ENCODE measurements at regions not wholly inside any gene's neighbourhood (a gene's known extent, or its start where the extent isn't known, plus 50 kb on each side); places are given as distances from the start of the nearest gene placed in this dataset.

DNA sequence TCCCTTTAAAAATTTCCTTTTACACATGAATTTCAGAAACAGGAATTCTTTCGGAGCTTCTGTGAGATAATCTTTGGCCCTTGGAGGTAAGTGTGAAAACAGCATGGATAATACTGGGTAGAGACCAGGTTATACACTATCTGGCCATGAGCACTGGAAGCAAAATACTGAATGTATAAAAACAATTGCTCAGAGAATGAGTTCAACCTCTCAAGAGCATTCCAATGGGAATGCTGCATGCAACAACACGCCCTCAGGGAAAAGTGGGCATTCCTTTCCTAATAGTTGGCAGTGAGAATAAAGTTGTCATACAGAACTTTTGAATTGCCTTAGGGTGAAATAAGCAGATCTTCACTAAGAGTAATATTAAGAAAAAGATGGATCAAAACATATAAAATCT is 574.8 kb upstream of the DIPK2B start:
- DNase-seq (ENCODE audit: low read depth in 2 of 2): no peak

DNA sequence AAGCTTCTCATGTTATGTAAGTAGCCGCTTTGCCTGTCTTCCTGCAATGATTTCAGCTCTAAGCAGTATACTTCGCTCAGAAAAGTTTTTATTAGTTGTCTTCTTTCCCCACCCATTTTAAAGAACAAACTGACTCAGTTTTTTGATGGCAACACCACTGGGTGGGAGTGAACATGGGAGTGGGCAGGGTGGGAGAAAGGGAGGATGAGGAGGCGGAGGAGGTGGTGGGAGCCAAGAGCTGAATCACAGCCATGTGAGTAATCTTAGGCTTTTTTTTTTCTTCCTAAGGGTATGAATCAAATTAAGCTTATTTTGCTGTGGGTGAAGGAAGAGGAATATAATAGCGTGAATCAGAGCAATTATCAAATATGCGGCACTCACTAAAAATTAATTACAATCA is 574.3 kb upstream of the DIPK2B start:
- no peak for DNase-seq (ENCODE audit: low read depth in 2 of 2)

DNA sequence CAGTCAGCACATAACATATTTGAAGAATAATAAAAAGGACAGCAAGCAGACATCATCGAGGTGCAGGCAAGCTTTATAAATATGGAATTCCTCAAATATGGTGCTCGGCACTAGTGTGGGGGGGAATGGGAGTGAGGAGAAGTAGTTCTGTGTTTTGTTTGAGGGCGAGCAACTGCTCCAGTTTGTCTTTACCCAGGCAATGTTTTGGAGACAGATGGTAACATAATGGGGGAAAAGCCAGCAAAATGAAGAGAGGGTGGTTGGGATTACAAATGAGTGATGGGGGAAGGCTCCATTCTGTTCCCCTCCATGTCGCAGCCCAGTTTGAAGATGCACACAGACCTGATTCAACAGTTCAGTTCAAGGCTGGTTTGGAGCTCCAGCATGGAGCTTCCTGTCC is 572.9 kb upstream of the DIPK2B start:
- DNase-seq (ENCODE audit: low read depth in 2 of 2): no peak

DNA sequence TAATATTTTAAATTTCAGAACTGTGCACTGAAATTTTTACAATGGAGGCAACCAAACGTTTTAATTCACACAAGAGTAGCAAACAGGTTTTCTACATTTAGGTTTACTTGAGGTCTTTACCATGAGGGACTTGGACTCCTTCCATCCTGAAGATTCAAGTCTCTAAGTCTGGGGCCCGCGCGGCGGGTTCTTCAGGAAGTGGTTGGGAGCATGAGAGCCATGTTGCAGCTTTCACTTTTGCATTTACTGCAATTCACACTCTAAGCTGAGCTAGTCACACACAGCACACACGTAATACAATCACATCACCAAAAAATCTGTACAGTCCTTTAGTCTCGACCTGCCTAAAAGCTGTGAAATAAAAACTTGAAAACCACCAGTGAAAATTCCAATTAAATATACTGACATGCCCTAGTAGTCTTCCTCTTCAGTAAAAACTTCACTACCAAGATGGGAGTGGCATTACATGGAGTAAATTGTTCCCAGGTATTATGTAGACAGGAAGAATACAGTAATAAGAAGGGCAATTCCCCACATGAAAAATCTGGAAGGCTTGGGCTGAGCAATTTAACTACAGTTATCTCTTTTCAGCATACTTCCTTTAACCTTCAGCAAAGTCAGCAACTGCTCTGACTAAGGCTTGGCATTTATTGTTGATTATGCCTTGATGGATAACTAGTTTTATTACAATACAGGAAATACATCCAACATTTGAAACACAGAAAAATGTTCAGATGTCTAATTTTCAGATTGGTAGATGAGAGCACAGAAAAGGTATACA is 571.1 kb upstream of the DIPK2B start:
- DNase-seq (ENCODE audit: low read depth in 2 of 2): peak in 1 of 2 donors; percentile 36

DNA sequence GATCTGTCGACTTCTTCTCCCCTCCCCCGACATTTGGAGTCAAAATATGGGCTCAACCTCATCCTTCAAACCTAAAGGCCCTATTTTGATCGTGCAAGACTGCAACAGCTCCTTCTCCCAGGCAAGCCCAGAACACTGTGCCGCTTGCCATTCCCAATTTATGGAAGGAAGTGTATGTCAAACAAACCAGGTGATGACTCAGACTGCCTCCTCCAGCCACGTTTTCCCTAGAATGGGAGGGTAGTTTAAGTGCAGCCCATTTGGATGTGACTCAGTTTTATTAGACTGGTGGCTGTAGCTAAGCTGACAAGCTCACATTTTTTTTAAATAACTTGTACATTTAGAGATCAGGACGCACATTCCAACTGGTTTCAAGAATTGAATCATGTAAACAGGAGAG is 570.4 kb upstream of the DIPK2B start:
- DNase-seq (ENCODE audit: low read depth in 2 of 2): no peak

DNA sequence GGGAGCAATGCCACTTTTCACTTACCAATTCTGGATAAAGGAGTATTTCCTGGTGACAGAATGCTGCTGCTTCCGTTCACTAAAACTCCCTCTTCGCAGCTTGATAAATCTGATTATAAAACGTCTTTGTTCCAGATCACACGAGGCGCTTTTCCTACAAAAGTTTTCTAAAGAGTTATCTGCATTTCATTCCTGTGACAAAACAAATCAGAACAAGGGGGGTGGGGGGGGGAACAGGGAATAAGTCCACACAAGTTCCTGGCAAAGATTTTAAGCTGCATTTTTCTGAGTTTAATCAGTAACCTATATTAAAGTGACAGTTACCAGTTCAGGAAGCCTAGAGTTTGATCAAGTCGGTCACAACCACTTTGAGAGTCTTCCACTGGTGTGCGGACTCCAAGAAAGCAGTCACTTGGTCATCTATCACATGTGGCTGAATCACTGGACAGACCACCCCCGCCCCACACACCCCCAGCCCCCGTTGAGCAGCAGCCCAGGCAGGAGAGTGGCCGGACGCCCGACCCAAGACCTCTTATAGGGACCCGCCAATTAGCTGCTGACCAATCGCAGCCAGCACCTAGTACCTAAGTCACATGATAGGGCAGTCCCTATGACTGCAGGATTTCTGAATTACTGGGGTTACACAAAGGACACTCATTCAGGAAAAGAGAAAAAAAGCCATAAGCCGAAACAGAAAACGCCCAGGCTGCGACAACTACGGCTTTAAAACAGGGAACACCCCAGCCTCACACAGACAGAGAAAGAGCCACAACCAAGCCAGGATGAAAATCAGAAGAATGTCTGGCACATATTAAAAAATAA is 569.3 kb upstream of the DIPK2B start:
- peak in 1 of 2 donors; percentile 28 for DNase-seq (ENCODE audit: low read depth in 2 of 2)

DNA sequence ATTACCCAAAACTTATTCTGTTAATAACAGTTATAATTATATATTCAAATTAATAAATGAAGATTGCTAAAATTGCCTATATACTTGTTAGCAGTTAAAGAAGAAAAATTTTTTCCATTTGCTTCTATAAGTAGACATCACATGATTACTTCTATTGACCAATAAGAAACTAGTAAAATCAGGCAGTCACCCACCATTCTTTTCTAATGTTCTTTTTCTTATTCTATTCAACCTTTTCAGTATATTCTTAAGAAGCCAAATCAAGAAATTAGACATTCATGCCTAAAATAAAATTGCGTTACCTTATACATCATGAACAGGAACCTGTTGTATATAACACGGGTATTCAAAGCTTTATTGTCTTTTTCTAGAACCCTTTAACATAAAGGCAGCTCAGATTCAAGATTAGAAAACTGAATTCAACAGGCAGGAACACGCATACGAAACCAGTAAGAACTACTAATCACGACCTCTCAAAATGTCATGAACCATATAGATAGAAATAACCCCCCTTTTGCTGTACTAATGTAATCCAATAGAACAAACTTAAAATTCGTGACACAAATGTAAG is 568.1 kb upstream of the DIPK2B start:
- no peak for DNase-seq (ENCODE audit: low read depth in 2 of 2)

DNA sequence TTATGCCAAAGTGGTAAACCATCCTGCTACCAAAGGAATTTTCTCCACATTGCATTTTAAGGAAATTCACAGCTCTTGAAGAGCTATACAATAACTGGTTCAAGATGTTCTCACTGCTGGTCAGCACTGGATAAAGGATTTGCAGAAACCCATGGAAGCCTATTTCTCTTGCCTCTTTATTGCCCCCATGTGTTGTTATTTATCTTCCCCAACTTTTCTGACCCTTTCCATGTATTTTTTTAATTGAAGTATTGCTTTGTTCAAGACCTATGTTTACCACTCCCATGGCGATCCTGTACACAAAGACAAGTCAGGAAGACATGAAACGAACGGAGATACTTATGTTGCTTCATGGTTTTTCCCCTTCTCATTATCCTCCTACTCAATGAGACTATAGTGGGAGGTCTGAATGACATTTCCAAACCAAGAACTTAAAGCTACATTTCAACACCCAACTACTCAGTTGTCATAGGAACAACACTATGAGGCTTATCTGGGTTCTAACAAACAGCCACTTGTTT is 566.4 kb upstream of the DIPK2B start:
- DNase-seq (ENCODE audit: low read depth in 2 of 2): no peak

DNA sequence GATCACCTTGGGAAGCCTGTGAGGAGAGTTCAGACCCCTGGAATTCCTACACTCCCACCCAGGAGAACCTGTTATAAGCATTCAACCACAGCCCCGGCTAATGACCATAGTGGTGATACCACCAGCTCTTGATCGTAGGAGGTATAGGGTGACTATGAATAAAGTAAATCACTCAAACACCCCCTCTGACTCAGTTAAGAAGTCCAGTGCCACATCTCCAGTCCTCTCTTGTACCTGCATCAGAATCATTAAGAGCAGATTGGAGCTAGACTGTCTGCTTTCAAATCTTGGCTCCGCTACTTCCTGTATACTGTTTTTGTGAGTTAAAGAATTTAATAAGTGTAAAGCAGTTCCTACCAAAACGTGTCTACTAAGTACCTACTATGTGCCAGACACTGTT is 565.1 kb upstream of the DIPK2B start:
- DNase-seq (ENCODE audit: low read depth in 2 of 2): no peak

DNA sequence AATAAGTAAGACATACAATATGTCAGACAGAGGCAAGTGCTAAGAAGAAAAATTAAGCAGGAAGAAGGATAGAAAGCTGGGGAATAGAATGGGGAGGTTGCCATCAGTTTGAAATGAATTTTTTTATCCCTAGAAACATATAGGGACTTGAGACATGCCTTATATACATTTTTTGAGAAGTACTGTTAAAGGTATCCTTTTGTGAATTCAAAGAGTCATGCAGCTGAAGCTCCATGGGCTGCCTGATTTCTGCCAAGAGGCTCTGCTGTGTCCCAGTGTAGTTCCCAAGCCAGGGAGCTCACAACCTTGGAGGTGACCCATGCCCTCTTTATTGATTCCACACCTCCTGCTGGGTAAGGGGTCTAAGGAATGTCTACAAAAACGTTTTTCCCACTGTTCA is 564.6 kb upstream of the DIPK2B start:
- no peak for DNase-seq (ENCODE audit: low read depth in 2 of 2)

DNA sequence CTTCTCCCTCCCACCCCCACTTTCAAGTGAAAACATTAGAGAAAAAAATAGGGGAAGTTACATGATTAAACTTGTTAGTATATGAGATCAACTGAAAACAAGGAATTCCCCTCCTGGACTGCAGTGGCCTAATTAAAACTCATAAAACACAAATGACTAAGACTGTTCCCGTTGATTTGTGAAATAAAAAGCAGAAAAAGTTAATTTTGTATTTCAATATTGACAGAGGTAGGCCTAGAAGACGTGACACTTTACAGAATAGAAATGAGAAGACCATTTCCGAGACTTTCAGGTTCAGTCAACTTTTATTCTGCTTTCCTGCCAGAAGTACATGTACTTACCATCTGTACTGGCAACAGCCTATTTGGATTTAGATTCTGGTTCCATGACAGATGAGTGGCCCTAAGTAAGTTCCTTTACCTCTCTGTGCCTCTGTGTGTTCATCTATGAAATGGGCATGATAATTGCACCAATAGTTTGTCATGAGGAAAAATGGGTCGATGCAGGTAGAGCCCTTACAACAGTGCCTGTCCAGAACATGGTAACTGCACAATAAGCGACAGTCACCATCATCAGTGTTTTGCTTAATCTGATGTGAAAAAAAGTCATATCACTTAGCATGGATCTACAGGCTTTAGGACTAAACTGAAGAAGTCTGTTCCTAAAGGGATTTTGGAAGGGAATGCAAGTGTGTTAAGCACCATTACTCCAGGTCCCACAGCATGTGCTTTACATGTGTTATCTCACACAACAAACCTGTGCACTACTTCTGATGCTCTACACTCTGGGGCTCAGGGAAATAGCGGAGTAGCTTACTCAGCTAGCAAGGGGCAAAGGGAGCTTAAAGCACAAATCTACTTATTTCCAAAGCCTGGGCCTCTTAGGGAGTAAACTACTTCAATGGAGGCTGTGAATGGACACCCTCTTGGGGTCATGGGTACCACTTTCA is 562.3 kb upstream of the DIPK2B start:
- no peak for DNase-seq (ENCODE audit: low read depth in 2 of 2)

DNA sequence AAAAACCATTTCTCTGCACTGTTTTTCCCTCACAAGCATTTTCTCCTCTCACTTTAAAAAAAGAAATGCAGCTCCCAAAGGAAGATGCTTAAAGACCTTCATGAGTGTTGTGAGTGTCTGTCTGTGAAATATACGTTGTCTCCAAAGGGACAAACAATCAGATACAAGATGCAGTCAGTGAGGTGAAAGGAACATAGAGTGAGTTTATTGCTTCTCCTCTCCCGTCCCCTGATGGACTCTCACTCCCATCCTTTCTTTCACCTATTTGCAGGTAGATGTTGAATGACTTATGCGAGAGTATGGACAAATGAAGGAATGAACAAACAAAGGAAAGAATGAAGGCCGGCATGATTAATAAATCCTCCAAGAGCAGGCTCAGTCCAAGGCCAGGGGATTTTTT is 561.2 kb upstream of the DIPK2B start:
- no peak for DNase-seq (ENCODE audit: low read depth in 2 of 2)

DNA sequence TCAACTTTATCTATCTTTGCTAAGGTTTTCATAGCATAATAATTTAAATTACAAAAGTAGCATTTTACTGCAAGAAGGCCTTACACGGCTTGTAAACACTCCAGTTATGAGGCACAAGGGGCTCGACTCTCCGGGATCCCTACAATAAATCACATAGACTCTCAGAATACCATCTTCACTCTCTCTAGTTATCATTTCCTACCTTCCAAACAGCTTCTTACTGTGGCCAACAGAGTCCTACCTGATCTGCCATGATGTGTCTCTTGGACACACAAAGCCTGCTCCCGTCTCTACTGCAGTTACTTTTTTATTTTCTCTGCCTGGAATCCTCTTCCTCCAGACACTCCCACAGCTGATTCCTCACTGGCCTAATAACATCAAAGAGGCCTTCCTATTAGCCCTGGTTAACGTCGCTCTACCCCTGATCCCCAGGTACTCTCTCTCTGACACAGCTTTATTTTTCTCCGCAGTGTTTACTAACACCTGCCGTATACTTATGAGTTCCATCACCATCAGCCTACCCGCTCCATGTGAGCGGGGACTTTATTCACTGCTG is 559.6 kb upstream of the DIPK2B start:
- DNase-seq (ENCODE audit: low read depth in 2 of 2): no peak

DNA sequence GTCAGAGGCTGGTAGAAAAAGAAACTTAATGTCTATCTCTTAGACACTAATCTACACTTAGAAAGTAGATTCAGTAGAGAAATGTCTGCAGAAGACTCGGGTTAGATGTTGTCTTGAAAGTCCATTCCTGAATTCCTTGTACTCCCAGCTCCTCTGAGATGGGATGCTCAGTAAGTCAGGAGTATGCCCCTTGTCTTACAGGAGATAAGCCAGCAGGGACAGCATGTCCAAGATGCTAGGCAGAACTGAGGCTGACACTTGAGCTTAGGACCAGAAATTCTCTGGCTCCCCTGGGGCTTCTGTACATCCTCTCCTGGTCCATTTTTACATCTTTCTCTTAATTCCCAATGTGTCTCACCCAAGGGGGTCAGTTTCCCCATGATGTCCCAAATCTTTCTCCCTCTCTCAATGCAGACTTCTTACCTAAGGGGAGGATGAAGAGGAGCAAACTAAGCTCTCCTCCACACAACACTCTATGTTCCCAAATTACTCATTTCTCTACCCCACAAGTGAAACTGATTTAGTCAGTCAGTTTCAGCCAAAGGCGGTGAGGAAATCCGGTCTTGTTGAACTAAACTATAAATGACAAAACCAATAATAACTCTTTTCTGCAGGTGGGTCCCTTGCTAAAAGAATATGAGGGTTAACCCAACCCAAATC is 558.2 kb upstream of the DIPK2B start:
- peak in 1 of 2 donors; percentile 35 for DNase-seq (ENCODE audit: low read depth in 2 of 2)

DNA sequence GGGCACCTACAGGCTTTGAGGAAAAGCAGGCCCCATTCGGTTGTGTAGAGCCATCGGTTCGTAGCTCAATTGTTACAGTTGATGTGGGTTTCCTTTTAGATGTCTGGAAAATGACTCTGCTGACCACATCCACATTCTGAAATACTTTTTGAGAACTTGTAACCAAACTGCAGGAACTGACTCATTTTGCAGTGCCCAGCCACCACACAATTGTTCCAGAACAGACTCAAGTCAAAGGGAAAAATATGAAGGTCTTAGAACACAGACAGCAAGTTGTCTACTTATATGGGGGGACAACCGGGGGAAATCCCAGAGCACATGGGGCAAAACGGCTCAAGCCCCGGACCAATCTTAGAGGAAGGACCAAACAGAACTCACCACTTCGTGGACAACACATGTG is 557.6 kb upstream of the DIPK2B start:
- DNase-seq (ENCODE audit: low read depth in 2 of 2): no peak

DNA sequence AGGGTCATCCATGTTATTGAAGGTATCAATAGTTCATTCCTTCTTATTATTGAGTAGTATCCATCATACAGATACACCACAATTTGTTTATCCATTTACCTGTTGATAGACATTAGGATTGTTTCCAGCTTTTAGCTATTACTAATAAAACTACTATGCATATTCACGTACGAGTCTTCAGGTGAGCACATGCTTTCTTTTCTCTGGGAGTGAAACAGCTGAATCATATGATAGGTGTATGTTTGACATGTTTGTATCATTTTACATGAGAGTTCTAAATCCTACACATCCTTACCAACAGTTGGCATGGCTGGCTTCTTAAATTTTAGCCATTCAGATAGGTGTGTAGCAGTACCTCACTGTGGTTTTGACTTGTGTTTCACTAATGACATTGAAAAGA is 556.6 kb upstream of the DIPK2B start:
- DNase-seq (ENCODE audit: low read depth in 2 of 2): no peak

DNA sequence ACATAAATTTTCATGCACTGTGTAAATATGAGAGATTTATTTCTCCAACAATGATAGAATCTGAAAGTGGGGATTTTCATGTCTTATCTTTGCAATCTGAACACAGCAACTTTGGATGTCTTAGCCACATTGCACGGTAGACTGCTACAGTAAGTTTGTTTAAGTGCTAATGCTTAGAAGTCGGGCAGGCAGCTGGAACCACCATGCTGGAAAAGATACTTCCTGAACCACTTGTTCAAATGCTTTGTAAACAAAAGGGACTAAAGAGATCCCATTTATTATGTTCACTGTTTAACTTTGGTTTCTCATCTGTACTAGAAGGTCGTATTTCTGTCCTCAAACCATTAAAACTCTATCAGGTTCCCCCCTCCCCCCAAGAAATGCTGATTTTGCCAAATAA is 555.9 kb upstream of the DIPK2B start:
- DNase-seq (ENCODE audit: low read depth in 2 of 2): no peak

DNA sequence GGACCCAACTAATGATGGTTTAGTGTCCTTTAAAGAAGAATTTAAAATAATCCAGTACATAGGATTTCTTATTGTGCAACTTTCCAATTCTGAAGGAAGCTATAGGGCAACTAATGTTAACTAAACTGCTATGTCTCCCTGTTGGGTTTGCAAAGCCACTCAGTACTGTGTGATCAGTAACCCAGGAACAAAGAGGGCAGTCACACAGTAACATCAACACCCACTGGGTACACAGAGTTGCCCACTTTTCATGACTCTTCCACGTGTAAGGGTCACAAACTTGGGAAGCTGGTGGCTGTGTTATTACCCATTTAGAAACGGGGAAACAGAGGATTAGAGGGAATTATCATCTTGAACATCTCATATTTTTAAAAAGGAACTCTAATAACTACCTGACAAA is 555.0 kb upstream of the DIPK2B start:
- no peak for DNase-seq (ENCODE audit: low read depth in 2 of 2)

DNA sequence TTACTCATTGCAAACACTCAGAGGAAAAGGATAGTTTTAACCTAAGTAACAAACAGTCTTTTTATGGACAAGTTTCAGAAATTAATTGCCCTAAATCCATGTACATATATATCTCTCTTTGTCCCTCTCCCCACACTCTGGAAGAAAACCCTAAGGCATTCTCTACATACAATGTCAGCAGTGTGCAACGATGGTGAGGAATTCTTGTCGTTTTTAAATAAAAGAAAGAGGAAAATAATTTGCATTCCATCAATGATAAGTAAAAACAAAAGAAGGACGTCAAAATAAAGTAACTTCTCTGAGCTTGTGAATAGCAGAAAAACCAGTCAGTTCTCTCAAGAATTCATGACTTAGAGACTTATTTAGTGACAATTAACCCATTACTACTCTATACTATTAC is 550.5 kb upstream of the DIPK2B start:
- no peak for DNase-seq (ENCODE audit: low read depth in 2 of 2)

DNA sequence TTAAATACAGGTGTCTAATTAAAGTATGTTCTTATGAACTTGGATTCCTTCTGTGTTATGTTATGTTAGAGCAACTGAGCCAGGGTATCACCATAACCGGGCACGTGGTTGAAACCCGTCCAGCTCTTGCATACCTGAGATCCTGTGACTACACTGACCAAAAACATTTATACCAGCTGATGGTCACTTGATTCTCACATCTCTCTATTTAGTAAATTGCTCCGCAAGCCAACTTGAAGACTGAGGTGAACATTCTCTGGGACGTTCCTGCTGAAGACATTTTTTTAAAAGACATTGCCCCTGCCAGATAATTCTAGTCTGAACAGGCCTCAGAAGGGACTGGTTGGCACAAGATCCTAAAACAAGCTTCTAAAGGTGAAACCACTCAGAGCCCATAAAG is 550.0 kb upstream of the DIPK2B start:
- DNase-seq (ENCODE audit: low read depth in 2 of 2): no peak

DNA sequence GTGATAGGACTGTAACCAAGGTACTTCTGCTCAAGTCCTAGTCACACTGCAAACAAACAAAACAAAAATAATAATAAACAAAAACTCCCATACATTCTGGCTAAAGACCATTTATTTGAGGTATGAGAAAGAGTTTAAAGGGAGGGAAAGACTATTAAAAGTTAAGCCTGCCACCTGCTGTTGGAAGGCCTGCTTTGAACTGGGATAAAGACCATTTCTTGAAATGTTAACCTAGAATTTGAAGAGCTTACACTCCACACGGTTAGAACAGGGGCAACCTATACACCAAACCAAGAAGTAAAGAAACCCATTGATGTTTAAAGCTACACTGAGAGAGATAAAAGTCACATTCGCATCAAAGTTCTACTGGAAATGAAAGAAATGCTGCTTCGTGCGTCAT is 548.7 kb upstream of the DIPK2B start:
- no peak for DNase-seq (ENCODE audit: low read depth in 2 of 2)

Measured in stimulated activated CD4-positive, alpha-beta T cell treated with anti-CD3 and anti-CD28 coated beads, Interleukin-15, amount 100 ng/mL, for 48 hours (primary cell).